ENCODE measurements at regions not wholly inside any gene's neighbourhood (a gene's known extent, or its start where the extent isn't known, plus 50 kb on each side); places are given as distances from the start of the nearest gene placed in this dataset.

DNA sequence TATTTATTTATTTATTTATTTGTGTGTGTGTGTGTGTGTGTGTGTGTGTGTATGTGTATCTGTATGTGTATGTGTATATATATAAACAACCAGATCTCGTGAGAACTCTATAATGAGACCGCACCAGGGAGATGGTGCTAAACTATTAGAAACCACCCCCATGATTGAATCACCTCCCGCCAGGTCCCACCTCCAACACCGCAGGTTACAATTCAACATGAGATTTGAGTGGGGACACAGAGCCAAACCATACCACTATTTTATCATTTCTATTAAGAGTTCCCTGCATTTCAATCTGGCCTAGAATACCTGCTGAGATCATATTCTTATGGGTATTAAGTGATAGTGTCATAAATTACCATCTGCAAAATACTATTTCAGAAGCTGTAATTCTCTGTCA is 243.8 kb upstream of the PLEKHG7 start:
- DNase-seq = no peak

DNA sequence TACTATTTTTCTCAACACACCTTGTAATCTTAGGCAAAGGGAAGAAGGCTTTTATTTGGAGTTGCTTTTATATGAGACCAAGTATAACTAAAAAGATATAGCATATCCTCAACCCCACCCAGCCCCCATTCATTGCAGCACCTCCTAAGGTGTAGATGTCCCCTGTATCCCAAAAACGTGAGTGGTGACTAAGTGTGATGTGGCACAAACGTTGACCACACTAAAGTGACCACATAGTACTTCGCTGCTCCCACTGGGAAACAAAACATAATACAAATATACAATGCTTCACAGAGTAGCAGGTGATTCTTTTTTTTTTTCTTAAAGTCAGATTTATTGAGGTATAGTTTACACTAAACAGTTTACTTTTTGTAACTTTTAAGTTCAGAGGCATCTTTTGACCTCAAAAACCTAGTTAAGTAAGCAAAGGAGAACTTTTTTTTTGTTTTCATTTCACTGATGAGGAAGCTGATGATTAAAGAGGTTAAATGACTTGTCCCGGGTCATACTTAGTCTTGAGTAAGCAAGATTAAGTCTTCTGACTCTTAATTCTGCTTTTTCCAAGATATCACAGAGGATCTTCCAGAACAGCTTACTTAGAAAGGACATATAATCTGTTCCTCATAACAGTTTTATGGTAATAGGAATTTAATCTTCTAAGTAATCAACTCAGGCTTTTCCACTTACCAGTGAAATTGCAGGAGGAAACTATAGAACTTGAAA is 245.2 kb upstream of the PLEKHG7 start:
- DNase-seq = no peak

DNA sequence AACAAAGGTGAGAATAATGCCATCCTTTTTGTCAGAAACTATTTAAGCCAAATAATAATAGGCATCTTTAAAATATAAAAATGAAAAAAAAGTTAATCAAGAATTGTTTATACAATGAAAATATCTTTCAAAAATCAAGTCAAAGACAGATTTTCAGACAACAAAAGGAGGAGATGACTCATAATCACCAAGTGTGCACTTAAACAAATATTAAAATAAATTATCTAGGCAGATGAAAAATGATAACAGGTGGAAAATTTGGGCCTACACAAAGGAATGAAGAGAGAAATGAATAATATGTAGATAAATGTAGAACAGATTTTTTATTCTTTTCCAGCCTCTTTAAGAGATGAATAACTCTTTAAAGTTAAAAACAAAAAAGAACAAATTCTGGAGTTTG is 250.0 kb upstream of the PLEKHG7 start:
- no peak for DNase-seq

DNA sequence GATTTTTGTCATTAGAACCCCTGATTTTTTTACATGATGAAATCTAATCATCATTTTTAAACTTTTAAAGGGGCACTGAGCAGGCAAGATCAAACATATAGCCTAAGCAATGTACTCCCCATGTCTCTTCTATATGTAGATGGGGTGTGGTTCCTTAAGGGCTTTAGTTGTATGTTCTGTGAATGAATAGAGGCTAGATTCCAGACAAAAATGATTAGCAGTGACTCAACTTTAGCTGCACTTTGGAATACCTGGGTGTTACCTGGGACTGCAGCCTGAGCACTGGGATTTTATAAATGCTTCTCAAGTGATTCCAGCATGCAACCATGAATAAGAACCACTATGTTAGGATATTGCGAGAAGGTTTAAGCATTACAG is 256.7 kb upstream of the PLEKHG7 start:
- DNase-seq = no peak

DNA sequence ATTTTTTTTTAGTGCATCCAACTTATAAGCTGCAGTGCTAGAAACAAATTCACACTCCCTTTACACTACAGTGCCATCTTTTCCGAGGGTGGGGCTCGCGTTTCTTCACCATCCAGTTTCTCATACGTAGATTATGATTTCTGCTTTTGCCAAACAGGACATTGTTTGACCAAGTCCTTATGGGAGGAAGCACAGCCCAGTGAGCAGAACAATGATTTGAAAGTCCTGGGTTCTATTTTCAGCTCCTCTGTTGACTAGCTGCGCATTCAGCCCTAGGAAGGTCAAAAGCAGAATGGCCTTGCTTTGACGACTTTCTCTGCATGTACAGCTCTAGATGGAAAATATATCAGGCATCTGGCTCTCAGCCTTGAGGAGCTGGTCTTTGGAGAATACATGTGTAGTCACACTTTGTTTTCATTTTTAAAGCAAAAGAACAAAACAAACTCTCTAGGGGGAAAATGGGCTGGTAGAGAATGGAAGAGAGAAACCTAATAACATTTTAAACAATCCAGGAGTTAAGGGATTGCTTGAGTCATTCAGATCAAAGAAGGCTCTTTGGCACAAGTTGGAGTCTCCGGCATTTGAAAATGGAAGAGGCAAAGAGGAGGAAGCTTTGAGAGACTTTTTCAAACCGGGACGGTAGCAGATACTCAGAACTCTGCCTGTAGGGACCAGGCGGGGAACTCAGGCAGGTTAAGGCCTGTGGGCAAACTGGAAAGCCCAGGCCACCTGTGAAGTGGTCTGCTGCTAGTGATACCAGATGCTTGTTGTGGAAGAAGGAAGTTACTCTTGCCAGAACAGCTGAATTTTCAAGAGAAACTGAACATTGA is 257.3 kb upstream of the PLEKHG7 start:
- no peak for DNase-seq

DNA sequence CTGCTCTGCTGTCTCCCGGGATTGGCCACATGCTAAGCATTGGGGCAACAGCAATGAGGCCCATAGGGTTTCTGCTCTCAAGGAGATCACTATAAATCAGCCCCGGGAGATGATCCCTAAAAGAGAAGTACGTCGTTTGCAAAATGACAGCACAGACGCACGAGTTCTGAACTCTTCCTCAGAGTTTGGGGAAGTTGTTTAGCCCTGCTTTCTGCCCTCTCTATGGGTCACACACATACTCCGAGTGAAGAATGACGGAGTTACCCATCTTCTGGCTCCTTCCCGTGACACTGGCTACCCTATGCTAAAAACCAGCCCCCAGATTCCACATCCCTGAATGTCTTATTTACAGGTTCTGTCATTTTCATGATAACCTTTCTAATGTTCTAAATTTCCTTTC is 258.0 kb upstream of the PLEKHG7 start:
- no peak for DNase-seq

DNA sequence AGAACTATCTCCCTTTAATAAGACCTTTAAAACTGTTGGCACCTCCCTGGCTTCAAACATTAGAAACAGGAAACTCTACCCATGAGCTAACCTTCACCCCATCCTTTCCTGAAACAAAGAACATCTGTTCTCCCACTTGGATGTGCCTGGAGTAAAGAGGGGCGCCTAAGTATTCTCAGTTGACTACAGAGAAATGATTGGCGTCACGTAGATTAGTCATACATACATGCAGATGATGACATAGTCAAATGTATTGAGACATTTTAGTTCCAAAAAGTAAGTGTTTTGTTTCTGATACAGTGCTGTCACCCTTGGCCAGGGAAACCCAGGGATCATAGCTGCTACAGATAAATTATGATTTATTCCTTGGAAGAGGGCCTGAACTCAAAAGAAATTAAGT is 260.0 kb upstream of the PLEKHG7 start:
- no peak for DNase-seq

DNA sequence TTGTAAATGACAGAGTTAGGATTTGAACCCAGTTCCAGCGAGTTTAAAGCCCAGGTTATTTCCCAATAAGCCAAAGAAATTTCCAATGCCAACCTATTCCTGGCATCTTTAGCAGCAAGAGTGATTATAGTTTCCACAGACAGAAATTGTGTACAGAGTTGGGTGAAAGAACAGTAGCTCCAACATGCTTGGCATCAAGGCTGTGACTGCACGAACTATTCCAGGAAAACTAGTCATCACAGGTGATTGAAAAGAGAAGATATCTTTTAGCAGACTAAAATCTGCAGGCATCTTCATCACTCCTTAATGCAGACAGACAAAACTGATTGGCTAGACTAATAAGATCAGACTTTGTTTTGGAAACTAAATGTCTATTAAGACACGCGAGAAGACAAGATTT is 262.7 kb upstream of the PLEKHG7 start:
- DNase-seq = no peak

DNA sequence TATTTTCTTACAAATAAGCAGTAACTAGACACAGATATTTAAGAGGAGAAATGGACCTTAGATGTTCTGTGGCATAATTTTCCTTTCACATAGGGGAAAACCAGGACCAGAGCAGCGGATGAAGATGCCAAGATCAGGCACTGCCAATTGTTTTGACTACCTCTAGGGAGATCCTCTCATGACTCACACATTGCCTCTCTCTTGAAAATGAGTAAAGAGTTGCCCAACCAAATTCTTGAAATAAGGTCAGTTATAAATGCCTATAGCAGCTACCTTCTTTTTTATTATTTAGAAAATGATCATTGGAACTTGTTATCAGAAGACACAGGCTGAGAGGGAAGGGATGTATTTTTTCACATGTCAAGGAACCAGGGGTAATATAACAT is 263.4 kb upstream of the PLEKHG7 start:
- DNase-seq = no peak

DNA sequence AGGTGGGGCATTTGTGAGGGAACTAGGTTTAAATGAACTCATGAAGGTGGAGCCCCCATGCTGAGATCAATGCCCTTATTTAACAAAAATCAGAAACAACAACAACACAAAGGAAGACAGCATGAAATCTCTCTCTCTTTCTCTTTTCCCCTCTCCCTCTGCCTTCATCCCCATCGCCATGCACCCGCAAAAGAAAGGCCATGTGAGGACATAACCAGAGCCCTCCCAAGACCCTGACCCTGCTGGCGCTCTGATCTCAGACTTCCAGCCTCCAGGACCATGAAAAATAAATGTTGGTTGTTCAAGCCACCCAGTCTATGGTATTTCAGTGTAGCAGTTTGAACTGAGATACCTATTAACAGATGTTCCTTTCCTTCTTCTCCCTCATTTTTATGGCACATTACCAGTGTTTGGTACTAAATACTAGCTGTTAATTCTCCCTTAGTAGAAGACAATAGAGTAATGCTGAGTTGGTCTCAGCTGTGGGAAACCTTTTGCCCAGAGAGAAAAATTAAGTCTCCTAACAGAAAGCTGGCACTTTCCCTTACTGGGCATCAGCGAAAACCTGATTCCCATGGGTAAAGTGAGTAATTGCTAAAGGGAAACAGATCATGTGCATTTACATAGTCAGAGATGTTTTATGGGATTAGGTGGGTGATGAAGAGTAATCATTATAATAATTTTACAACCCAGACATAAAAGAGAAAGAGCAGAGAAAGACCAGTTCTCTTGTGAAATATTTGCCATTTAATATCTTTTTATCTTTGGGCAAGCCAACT is 264.0 kb upstream of the PLEKHG7 start:
- no peak for DNase-seq

DNA sequence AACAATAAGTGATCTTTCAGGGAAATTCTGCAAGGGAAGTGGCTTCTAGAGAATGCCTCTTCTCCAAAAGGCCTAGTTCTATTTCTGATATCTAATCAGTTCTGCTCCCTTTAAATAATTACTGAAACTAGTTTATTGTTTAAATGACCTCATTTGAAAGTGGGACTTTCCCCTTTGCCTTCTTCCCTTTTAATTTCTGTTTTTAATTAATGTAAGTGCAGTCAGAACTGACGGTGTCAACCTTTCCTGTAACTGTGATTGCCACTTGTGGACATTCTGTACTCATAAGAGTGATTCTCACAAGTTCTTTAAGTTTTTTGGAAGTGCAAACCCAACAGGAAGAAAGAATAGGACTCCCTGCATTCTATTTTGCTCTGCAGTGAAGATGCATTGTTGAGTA is 265.3 kb upstream of the PLEKHG7 start:
- no peak for DNase-seq

DNA sequence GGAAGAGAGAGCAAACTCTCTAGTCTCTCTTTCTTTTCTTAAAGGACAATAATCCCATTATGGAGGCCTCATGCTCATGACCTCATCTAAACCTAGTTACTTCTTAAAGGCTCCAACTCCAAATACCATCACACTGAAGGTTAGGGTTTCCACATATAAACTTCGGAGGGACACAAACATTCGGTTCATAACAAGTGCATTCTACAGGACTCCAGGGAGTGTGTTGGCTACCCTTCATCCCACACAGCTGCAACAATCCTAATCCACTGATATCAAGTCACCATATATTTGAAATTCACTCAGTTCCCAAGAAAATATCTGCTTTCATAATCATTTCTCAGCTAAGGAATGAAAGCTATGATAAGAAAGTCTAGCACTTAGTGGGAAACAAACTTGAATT is 265.9 kb upstream of the PLEKHG7 start:
- DNase-seq = no peak

DNA sequence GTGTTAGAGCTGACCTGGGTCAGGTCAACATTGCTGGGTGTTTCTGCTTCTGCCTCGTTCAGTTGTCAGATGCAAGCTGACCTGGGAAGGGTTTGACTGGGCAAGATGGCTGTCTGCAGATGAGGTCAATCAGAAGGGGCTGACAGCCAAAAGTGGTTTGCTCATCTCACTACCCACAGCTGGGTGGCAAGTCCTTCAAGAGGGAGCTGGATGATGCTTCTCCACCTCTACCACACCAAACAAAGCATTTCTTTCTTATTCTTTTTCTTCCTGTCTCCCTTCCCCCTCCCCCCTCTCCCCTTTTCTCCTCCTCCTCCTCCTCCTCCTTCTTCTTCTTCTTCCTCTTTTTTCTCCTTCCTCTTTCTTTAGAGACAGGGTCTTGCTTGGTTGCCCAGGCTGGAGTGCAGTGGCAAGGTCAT is 268.2 kb upstream of the PLEKHG7 start:
- no peak for DNase-seq

DNA sequence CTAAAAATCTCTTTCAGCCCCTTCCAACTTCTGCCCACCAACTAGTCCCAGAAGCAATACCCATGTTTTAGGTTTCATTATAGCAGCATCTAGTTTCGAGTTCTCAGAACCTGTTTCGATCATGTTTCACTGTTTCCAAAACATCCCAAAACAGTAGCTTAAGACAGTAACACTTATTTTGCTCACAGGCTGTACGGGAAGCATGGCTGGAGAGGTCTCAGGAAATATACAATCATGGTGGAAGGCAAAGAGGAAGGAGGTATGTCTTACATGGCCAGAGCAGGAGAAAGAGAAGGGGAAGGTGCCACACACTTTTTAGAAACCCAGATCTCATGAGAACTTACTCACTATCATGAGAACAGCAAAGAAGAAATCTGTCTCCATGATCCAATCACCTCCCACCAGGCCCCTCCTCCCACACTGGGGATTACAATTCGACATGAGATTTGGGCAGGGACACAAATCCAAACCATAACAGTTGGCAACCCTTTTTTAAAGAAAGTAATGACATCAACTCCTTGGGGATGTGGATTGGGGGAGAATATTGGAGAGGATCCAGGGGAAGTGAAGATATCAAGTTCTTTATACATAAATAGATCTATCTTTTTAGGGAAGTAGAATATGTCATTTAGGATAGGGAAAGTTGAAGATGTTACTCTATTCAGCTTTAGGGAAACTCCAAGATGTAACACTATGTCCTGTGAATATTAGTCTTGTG is 269.9 kb upstream of the PLEKHG7 start:
- no peak for DNase-seq

DNA sequence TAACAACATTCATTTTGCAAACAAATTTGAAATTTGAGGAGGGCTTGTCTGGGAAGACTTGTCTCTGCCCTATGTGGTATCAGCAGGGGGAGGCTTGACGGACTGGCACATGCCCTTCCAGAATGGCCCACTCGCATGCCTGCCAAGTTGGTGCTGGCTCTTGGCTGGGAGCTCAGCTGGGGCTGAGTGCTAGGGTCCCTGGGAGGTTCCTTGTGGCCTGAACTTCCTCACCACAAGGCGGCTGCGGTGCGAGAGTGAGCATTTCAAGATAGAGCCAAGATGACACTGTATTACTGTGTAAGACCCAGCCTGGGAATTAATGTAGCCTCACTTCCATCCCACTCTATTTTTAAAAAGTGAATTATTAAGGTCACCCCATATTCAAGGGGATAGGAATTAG is 271.6 kb upstream of the PLEKHG7 start:
- DNase-seq = no peak

DNA sequence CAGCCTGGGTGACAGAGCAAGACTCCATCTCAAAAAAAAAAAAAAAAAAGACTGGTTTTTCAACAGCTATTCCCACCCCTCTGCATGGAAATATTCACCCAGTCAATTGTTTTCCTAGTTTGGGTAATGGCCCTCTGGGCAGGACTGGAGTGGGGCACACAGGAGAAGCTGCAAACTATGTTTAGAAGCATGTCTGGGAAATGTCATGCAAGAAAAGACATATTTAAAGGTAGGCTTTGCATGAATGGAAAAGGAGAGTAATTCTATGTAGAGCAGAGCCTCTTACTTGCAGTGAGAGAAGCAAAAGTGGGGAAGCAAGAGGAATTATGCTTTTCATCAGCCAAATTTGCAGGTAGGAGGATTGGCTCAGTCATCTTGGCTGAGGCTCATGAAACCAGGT is 276.5 kb upstream of the PLEKHG7 start:
- no peak for DNase-seq

DNA sequence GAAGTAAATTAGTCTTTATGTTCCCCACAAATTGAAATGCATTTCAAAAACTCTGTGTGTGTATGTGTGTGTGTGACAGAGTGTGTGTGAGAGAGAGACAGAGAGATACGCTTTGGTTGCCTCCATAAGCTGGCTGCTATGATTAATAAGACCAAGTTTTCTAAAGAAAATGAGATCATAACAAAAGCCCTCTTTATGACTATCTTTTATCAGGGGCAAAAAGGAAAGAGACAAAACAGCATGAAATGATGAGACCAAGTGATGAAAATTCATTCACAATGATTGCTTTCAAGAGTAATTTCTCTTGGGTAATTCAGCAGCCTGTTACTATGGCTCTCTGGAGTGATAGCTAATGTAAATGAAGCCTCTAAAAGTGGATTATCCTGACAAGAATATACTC is 277.6 kb upstream of the PLEKHG7 start:
- DNase-seq = no peak

DNA sequence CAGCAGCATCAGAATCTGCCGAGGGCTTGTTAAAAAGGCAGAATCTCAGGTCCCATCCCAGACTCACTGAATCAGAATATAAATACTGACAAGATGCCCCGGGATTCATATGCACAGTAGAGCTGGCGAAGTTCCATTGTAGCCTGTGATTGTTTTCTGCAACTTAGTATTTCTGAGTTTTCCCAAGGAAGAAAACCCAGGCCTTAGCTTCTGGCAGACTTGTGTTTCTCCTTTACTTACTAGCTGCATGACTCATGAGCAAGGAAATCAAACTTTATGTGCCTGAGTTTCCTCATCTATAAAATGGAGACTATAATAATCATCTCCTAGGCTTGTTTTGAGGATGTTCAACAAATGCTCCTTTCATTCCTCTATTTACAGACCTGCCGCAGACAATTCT is 278.5 kb upstream of the PLEKHG7 start:
- DNase-seq = no peak

DNA sequence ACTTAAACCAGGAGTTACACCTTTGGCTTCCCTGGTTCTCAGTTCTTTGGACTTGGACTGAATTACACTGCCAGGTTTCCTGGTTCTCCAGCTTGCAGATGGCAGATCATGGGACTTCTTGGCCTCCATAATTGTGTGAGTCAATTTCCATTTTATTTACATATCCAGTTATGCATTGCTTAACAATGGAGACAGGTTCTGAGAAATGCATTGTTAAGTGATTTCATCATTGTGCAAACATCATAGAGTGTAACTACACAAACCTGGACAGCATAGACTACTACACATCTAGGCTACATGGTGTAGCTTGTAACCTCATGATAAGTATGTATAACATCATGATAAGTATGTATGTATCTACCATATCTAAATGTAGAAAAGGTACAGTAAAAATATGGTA is 276.1 kb upstream of the BTG1 start:
- DNase-seq = no peak

DNA sequence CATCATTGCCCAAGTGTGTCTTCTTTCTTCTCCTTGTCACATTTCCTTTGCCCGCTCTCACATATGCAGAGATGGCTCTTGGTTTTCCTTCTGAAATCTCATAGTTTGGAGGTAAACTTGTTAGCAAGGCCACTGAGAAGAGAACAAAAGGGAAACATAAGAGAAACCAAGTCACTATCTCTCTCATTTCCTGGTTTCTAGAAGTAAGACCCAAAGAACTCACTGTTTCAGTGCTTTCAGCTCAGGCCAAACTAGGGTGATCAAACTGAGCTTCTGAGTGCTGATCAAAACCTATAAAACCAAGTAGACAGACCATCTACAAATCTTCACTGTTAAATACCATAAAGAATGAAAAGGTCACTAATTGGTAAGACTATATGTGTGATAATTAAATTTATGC is 275.4 kb upstream of the BTG1 start:
- no peak for DNase-seq

DNA sequence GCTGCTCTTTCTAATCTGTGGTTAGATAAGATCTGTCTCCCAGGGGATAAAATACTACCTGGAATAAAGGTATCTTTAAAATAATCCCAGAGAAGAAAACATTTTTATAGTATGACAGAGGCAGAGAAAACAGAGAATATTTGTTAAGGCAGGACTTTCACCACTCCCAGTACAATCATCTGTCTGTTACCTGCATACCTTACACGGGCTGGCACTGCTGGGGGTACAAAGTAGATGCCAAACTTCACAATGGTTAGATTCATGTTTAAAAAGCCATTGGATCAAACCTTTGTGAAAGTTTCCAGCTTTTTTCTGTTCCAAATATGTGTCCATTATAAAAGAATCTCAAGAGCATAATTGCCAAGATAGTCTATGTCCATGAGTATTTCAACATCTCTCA is 273.6 kb upstream of the BTG1 start:
- DNase-seq = no peak

DNA sequence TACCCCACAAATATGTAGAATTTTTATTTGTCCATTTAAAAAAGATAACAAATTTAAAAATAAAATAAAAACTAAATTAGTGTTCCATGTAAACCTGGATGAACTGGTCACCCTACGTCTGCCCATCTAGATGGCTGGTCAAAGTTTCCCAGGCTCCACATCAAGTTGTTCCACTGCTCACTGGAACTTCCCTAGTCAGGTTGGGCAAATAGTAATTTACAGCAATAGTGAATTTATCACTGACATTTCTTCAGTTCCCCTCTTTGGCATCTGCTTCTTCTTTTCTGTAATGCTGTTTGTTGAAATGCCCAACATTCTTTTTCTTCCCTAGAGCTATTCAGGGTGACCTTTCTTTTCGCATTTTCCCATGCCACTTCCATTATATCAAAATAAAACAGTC is 272.7 kb upstream of the BTG1 start:
- DNase-seq = no peak

DNA sequence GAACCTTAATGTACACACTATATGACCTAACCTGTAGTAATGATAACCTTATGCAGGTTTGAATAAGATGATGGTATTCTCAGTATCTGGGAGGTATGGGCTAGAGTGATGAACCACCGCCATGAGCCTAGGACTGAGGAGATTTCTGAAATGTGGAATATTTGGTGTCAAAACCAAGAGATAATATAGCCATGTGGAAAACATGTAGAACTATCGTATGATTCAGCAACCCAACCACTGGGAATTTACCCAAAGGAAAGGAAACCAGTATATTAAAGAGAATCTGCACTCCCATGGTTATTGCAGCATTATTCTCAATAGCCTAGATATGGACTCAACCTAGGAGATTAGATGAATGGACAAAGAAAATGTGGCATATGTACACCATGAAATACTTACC is 271.7 kb upstream of the BTG1 start:
- DNase-seq = no peak
